NCI-H524 (cell line): ENCODE measurements at regions not wholly inside any gene's neighbourhood (a gene's known extent, or its start where the extent isn't known, plus 50 kb on each side); places are given as distances from the start of the nearest gene placed in this dataset.
"Not testable (repeated sequence)": the region's sequence is repeated elsewhere in the genome, so short reads cannot be mapped to it uniquely, and the experiment has no call there.

ENCODE experiments used
- DNase-seq, 2 experiments: peaks; one replicate each; lab custom pipeline; 2025; lab: John Stamatoyannopoulos, UW

DNA sequence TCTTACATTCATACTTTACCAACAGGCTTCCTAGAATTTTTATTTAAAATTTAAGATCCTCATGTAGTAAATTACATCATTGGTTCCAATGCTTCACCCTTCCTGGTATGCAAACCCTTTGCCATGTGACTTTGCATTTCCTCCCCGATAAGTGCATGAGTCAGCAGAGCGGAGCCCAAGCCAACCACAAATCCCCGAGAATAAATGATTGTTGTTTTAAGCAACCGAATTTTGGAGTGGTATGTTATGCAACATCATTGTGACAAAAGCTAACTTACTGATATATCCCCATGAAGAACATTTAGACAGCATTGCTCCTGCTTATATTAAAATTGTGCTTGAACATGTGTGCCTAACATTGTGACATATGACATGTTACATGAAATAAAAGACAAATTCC lies 199.4 kb upstream of the DDX53 start:
- DNase-seq, result no peak

DNA sequence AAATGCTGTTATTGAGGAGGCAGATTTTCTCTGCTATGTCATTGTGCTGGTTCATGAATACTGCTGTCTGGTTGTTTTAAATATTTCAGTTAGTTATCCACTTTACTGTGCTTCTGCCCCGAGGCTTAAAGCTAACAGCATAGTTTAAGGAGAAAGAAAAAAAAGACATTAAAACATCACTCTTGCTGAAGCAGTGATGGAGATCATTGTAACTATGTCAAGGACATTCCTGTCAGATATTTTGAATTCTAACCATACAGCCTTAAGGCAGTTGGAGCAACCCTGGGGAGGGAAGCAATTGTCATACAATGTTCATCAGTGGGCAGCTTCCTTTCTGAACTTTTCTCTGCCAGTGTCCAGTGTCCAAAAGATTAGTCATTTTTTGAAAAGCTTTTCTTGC lies 199.0 kb upstream of the DDX53 start:
- no peak for DNase-seq

DNA sequence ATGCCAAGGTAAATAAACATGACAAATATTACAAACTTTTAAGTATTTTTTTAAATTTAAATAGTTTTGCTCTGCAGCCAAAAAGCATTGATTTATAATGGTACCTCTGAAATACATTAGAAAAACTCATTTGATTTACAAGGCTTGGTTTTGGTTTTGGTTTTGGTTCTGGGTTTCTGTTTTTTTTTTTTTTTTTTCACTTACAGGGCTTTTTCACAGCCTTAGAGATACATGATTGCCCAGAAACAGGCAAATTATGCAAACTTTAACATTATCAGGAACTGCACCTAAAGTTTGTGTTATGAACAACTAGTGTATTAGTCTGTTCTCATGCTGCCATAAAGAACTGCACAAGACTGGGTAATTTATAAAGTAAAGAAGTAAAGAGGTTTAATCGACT lies 196.4 kb upstream of the DDX53 start:
- no peak for DNase-seq

DNA sequence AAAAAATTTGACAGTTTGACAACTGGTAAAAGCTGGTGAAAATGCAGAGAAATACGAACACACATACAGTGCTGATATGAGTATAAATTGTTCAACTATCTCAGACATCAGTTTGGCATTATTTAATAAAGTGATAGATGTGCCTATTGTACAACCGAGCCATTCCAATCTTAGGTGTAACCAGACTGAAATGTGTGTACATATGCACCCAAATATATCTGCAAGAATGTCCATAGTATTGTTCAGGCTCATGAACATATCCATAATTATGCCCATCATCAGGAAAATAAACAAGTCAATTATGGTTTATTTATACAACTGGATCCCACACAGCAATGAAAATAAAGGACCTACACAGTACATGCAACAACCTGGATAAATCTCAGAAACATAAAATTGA lies 188.9 kb upstream of the DDX53 start:
- DNase-seq, result no peak

DNA sequence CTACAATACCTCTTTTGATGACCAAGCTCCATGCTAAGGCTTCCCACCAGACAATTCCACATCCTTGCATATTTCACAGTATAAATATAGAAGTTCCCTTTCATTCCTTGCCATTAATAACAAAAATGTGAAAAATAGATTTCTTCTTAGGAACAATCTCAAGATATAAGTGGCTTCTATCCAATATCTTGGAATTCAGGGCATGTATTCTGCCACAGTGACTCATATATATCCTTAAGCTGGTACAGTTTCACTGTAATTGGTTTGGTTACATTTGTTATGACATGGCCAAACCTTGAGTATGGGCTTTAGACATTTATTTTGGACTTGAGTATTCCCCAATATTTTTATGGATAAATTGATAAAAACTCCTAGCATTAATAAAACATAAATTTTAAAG lies 181.7 kb upstream of the DDX53 start:
- DNase-seq, result no peak

DNA sequence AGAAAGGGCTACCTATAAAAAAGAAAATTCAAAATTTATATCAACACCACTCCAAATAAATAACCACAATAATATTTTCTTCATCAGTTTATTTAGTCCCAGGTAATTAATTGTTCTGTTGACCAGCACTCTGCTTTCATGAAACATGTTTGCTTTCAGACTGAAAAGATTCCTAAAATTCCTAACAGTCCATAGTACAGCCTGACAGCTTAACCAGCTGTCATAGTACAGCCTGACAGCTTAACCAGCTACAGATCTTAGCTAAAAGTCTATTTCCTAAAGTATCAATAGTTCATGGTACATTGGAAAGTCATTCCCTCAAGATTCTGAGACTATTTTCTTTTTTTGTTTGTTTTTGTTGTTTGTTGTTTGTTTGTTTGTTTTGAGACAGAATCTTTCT lies 144.1 kb upstream of the DDX53 start:
- no peak for DNase-seq

DNA sequence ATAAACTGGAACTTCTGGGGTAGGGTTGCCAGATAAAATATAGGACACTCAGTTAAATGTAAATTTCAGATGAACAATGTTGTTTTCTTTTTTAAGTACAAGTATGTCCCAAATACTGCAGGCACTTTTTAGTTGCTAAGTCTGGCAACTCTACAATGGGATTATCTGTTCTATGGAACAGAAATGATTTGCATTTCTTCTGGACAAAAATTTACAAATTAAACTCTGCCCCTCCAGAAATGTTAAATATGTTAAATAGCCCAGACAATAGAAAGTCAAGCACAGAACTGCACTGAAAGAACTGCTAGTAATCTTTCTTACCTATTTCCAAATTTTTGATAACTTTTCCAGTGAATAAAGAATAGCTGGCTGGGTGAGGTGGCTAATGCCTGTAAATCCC lies 140.1 kb upstream of the DDX53 start:
- no peak for DNase-seq

DNA sequence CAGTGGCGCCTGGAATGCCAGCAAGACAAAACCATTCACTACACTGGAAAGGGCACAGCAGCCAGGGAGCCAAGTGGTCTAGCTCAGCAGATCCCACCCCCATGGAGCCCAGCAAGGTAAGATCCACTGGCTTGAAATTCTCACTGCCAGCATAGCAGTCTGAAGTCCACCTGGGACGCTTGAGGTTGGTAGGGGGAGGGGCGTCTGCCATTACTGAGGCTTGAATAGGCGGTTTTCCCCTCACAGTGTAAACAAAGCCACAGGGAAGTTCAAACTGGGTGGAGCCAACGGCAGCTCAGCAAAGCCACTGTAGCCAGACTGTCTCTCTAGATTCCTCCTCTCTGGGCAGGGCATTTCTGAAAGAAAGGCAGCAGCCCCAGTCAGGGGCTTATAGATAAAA lies 133.0 kb upstream of the DDX53 start:
- not testable (repeated sequence) for DNase-seq

DNA sequence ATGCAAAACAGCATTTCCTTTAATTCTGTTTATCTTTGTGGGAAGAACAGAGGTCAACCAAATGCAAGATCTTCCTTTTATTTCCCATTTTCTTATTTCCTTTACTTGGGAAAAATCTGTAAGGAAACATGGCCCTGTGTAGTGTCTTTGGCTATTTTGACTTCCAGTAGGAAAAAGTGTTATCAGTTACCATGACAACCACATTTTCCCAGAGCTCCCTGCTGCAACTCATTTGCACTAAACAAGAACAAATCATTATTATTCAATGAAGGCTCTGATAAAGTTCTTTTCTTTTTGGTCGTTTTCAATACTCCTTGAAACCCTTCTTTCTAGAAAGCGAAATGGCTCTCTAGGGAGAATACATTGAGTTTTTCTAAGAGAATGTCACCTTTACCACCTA lies 117.2 kb upstream of the DDX53 start:
- DNase-seq, result no peak

DNA sequence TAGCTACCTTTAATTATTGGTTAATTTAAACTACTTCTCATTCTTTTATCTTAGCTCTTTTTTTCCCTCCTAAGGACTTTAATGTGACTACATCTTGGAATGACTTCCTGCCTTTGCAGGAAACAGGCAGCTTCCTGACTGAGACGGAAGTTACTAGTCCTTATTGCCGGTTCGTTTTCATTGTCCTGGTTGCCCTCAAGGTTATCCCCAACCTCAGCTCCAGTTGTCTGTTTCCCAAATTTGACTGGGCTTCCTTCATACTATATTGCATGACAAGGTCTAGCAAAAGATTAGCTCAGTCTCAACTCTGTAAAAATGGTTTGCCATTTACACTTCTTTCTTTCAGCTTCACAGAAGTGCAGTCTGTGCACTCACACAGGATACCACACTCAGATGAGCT lies 109.9 kb upstream of the DDX53 start:
- DNase-seq, result no peak

DNA sequence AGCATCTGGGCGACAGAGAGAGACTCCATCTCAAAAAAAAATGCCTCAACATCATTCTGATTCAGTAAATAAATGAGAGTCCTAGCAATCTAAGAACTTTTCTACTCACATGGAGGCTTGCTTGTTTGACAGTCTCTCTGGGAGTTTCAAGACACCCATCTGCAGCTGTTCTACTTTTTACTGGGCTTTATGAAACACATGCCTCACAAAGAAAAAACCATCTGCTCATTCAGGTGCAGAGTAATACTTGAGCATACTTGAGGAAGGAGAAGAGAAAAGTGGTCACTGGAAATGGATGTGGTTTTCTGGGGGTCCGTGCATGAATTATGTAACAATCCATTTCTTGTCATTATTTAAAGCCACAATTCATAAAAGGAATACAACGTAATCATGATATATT lies 87.1 kb upstream of the DDX53 start:
- peak; percentile 74 to 91 for DNase-seq

DNA sequence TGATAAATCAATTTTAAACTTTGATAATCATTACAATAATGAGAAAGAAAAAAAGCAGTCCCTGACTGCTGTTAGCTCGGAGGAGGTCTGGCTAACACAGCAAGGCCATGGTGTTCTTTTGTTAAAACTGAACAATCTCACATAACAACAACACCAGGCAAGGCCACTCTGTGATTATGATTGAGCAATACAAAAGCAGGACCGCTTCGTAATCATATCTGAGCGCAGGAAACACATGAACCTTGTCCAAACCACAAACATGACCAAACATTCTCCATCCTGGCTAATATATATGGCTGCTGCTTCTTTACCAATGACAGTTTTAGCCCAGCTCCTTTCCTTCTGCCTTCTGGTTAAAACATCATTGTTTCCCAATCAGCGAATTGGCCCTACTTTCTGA lies 76.8 kb upstream of the DDX53 start:
- no peak for DNase-seq

DNA sequence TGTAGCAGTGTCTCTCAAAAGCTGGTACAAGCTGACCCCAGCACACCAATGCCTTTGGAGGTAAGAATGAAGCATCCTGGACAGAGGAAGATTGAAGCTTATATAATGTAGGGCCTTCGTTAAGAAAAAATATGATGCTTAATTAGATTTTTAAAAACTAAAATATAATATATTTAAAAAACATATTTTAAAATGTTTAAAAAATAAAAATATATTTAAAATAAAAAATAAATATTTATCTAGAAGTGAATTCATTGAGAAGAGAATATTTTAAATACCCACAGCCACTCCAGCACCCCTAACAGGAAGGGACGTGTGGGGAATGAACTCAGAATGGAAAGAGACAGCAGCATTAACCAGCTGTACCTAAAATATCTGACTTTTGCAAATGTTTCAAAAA lies 65.1 kb upstream of the DDX53 start:
- no peak for DNase-seq

DNA sequence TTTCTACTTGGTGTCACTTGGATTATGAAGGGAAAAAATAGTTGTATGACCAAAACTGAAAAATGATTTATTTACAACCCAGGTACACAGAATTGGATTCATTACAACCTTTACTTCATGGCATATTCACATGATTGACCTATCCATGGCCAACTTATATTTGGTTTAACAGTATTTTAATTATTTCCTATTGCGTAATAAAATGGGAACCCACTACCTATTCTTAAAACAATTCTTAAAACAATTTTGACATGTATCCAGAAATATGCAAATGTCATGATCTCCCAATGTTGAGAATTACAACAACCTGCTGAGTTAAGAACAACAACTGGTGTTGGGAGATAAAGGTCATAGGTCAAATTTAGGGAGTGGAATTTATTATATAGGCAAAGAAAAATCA lies 54.8 kb upstream of the DDX53 start:
- DNase-seq, result no peak
